SK-N-SH (cell line): ENCODE measurements at regions not wholly inside any gene's neighbourhood (a gene's known extent, or its start where the extent isn't known, plus 50 kb on each side); places are given as distances from the start of the nearest gene placed in this dataset.
A peak's percentile ranks its signal among the peaks of the same experiment; 100 is the strongest.

ENCODE experiments used
- EP300 ChIP-seq, 2 experiments: IDR thresholded peaks; 2 replicates each; pipeline versions ENCODE4 v1.4.0 to v1.6.1; 2012; ENCODE audit warnings: borderline replicate concordance in 1 of 2, low read depth in 1 of 2, low read length in 1 of 2
- EZH2phosphoT487 ChIP-seq: fragments of 200-600 bp; sonication (generic); IDR thresholded peaks from 2 replicates; pipeline ENCODE4 v1.6.1; 2017; ENCODE audit warnings: low read depth, mixed run types, mild to moderate bottlenecking, antibody characterized with exemption, moderate library complexity, borderline replicate concordance
- RAD21 ChIP-seq: IDR thresholded peaks from 2 replicates; pipeline ENCODE4 v1.6.1; 2012; ENCODE audit warnings: mild to moderate bottlenecking, low read length
- YY1 ChIP-seq: IDR thresholded peaks from 2 replicates; pipeline ENCODE4 v1.4.0; 2012; ENCODE audit warnings: low read depth, mild to moderate bottlenecking

DNA sequence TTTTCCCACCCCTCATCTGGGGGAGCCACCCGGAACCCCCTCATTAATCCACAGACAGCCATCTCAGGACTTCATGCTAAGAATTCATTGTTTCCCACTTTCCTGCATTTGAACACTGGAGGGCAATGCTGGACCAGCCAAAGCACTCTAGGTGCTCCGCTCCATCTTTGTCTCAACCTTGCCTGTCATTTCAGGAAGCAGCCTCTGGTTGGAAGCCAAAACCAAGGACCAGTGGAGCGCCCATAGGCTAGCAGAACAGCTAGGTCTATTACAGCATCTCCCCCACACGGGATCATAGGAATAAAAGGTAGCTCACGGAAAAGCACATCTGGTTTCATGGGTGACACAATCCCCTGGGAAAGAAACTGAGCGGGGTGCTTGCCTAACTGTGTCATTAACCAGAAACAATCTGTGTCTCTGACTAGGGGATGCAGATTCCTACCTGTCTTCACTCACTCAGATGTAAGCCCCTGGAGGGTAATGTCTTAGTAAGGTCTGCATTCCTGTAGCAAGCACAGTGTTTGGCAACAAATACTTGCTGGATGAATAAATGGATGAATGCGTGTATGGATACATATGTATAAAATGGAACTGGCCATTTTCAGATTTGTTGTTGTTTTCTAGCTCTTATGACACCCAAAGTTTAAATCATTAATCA is 197.0 kb downstream of the DAD1 start:
- TF ChIP-seq RAD21 (peak; percentile 85), YY1 (no peak), EZH2phosphoT487 (no peak), EP300 (IDR thresholded peaks at IDR 0.05; ENCODE audit: borderline replicate concordance in 1 of 2, low read depth in 1 of 2, low read length in 1 of 2) (no peak)
